NCI-H345 treated with DMSO at 0.1 percent for 48 hours (cell line): ENCODE measurements at regions not wholly inside any gene's neighbourhood (a gene's known extent, or its start where the extent isn't known, plus 50 kb on each side); places are given as distances from the start of the nearest gene placed in this dataset.

Experiments used
- DNase-seq: peaks from one replicate; lab custom pipeline; 2025; ENCODE audit not compliant: unreplicated experiment; lab: John Stamatoyannopoulos, UW

DNA sequence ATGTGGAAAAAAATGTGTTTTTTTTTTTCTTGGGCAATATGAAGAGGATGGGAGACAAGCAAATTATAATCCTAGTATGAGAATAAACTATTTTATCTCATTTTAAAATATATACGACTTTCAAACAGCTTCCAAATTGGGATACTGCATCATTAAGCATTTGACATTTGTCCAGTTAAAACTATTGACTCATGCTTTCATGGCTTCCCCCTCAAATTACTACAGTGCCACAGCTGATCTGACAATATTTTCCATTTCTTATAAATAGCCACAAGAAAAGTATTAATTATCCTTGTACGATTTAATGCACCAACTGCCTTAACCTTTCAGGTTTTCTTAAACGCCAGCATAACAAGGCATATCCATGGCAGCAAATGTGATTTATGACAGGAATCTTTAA lies 1134.8 kb upstream of the ZEB2 start:
- no peak for DNase-seq

DNA sequence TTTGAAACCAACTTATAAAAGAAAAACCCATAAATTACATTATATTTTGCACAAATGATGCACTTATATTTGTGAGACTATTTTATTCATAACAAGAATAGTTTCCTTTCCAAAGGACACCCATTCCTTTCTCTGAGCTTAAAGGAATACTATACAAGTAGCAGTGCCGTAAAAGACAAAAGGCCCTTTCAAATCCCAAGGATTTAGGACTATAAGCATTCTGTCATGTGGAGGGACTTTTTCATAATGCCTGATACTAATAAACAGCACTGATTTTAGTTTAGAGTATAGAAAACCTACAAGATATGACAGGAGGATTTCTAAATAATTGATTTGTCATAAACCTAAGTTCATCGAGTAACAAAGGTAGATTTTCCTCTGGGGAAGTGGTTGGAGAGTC lies 1134.2 kb upstream of the ZEB2 start:
- no peak for DNase-seq

DNA sequence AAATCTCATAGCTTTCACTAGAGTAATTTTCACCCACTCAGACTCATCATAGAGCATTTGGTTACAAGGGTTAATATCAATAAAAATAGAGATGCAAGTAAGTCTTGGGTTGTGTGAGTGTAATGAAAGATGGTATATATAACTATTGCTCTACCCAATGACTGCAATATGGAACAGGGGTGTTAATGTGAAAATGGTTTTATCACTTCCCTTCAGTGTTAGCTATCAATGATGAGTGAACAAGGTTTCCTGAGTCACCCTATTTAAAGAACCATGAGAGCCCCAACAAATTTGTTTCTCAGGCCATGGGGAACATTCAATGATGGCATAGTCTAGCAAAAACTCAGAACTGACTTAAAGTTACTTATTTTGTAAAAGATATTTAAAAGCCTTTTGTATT lies 1133.6 kb upstream of the ZEB2 start:
- DNase-seq: no peak

DNA sequence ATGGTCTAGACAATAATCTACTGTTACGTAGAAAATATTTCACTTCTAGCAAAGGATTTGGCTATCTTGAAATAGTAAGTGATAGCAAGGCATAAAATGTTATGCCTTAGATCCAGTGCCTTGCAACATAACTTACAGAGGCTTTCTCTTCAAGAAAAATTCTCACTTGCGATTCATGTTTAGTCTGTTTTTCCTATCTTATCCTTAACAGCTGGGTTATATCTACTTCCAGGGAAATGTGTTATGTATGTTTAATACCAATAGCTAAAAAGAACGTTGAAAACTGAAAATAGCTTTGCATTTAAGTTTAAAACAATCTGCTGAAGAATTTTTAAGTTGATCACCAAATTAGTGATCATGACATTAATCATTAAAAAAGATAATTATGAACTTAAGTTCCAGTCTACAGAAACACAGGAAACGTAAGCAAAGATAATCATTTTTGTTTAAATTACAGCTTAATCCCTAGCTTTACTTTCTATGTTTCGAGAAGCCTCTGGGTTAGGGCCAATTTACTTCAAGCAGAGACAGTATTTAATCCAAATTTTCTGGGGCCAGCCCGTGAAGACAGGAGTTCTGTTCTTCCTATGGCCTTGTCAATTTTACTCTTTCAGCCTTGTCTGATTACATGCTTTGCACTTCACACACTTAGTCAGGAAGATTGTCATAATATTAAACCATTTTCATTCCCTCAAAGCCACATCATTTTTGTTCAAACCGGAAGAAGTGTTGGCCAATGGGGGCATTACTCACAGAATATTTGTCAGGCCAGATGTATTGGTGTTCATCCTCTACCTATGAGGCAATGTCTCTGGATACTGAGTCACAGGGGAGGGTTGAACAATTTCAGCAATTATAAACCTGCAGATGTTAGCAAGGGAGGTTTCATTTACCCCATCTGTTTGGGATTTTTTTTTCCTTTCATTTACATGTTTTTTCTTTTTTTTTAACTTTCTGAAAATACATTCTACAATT lies 1132.9 kb upstream of the ZEB2 start:
- no peak for DNase-seq

DNA sequence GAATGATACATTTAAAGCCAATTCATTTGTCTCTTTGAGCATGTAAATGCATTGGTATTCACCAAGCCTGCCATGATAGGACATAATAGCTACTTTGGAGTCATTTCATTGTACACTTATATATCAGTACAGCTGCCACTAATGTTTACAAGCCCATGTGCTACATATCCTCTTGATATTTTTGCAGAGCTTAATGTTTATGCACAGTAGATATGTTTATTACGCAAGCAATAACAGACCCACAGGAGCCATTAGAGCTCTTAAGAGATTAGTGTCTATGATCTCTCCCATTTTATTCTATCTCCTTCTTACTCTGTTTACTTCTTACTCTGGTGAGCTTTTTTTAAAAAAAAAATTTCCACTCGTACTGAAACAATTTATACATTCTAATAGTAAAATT lies 1132.1 kb upstream of the ZEB2 start:
- no peak for DNase-seq

DNA sequence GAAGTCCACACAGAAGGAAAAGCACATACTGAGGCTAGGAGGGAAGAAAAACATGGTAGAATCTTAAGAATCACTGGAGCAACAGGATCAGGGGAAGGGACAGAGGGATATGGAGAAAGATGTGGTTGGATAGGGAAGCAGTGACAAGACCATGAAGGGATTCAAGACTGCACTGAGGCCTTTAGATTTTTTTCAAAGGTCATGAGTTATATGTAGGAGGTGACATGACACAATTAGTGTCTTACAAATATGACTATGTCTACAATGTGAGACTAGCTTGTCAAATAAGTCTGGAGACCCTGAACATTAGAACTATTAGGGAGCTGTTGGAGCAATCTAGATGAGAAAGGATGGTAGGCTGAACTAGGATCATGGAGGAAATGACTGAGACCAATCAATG lies 1130.3 kb upstream of the ZEB2 start:
- no peak for DNase-seq

DNA sequence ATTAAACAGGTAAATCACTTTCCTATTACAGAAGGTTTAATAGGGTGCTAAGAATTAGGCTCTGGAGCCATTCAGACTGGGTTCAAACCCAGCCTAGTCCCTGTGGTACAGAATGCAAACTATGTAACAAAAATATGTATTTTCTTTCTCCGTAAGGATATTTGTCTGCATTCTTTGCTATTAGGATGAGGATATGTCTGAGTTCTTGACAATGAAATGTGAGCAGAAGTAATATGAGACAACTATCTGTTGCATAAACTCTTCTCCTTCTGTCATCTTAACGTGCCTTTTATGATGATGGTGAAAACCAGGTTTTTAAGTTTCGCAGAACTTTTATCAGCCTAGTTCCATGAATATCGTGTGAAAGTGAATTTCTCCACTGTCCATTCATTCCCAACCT lies 1129.1 kb upstream of the ZEB2 start:
- no peak for DNase-seq

DNA sequence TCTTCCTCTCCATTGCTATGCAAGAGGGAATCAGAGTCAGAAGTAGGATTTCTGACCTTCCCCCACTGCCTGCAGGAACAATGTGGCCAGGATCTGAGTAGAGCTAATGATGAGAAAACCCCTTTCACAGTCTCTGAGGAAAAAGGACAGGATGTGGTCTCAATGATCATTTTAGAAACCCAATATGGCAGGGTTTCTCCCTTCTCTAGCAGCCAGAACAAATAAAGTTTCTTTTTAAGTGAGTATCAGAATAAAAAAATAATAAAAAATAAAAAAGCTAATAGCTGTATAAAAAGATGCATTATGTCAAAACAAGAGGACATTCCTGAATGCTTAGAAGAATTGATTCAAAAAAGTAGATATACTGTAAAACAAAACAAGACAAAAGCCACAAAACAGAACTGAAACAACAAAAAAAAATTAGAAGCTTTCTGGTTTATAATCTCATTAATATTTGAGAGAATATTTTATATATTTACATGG lies 1124.9 kb upstream of the ZEB2 start:
- DNase-seq: no peak

DNA sequence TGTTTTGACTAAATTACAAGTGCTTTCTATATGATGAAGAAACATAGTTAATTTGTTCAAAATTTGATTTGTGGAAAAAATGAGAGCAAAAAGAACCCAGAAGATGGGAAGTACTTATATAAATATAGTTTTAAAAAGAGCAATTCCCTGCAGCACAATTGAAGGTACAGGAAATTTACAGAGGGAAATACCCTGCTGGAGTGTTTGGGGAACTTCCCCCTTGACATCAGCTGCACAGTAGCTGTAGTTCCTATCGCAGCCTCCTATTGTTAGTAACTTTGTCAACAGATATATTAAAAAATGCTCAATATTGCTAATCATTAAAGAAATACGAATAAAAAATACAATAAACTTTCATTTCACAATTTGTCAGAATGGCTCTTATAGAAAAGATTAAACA lies 1118.8 kb upstream of the ZEB2 start:
- no peak for DNase-seq

DNA sequence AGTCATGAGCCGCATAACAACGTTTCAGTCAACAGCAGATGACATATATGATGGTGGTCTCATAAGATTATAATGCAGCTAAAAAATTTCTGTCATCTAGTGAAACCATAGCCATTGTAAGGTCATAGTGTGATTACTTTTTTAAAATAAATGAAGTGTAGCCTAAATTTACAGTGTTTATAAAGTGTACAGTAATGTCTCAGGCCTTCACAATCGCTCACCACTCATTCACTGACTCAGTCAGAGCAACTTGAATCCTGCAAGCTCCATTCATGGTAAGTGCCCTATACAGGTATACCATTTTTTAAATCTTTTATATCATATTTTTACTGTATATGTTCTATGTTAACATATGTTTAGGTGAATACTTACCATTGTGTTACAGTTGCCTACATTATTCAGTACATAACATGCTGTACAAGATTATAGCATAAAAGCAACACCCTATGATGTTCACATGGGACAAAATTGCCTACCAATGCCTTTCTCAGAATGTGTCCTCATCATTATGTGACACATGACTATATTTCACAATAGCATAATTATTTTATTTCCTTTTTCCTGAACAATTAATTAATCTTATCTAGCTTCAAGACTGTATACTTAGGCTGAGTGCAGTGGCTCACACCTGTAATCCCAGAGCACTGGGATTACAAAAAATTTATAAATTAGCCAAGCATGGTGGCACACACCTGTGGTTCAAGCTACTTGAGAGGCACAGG lies 1115.9 kb upstream of the ZEB2 start:
- no peak for DNase-seq

DNA sequence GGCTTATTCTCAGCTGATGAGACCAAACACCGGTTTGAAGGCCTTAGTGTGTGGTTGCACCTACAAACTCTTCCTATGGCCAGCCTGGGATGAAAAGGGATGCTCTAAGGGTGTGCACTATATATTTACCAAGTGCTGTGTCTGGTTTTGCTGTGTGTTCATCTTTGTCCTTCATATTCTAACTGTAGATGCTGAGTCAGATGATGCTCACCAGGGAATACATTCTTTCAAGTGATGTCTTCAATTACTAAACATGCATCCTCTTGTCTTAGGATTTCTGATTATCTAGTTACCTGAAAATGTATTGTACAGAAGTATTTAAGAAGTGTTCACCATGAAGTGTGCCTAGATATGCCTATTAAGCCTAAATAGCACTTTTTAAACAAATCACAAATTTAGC lies 1111.6 kb upstream of the ZEB2 start:
- no peak for DNase-seq

DNA sequence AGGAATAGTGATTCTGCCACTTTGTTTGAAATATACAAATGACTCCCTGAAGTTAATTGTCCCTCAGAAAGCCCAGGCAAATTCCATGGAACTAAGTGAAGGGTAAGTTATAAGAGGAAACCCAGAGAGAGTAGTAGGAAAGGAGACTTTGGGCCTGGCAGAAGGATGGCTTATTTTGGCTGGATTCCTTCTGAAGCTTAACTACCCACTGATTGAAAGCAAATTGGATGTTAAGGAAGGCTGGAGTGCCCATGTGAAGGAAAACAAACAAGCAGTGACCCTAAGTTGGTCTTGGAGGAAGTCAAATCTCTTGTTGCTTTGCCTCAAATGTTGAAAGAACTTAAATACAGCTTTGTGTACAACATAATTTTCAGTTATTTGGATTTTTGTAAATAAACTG lies 1106.4 kb upstream of the ZEB2 start:
- no peak for DNase-seq

DNA sequence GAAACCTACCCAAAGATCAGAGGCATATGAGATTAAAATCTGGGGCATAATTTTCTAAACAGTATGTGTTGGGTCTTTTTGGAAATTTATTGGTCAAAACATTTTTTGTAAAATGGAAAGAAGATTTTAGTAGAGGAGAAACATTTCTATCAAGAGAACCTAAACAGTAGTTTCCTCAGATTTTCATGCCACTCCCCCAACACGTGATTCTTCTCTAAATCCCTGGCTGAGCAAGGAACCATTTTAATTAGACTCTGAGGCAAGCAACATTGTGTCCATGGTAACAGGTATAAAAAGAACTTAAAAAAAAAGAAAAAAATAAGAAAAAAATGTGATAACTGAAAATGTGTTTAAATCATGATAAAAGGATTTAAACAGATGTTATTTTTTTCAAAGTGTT lies 1105.2 kb upstream of the ZEB2 start:
- no peak for DNase-seq

DNA sequence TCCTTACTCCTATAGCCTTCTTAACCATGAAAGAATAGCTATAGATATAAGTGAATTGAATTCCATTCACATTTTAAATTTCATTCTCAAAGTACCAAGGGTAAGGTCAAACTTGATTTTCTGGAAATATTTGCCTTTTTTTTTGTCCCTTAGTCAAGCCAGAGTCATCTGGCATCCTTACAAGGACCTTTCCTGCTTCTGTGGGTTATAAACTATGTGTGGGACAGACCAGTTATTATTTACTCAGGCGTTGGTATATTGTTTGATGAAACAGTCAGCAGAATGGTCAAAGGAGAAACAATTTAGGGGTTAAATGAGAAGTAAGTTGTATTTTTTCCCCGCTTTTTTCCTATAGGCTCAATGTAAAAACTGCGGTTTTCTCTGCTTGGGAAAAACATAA lies 1103.2 kb upstream of the ZEB2 start:
- DNase-seq: no peak

DNA sequence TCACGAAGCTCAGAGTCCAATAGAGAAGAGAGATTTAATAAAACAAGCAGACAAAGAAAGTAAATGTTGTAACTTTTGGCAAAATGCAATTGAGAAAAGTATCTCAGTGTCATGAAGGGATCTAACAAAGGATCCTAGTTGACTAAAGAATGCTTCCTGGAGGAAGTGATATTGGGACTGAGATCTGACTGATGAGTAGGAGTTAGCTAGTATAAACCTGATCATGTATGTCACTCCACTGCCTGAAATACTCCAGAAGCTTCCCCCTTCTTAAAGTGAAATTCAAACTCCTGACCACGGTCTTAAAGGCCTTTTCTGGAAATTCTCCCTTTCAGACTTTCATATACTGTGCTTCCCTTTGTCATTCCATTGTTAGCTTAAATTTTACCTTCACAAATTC lies 1102.4 kb upstream of the ZEB2 start:
- DNase-seq: no peak

DNA sequence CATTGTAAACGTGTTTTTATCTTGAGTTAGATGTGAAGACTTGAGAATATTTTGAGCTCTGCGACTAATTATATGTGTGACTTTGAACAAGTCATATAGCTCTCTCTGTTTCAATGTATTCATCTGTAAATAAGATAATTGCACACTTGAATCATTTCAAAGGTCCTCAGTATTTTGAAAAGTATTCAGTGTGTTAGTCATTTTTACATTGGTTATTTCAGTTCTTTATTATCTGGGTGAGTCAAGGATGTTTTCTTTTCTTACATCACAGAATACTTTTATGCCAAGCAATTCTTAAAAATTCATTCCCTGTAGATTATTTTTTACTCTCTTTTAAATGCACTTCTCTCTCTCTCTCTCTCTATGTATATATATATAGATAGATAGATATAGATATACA lies 1098.0 kb upstream of the ZEB2 start:
- no peak for DNase-seq

DNA sequence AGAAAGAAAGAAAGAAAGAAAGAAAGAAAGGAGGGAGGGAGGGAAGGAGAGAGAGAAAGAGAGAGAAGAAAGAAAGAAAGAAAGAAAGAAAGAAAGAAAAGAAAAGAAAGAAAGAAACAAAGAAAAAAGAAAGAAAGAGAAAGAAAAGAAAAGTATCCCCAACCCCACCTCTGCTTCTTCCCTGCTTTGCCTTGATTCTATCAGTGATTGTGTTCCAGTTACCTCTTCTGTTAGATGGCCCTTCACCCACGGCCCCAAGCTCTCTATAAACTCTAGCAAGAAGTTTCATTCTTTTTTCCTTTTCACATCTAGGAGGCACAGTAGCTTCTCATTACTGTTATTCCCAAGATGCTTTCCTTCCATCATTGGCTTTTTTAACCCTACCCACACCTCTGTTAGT lies 1097.5 kb upstream of the ZEB2 start:
- DNase-seq: no peak

DNA sequence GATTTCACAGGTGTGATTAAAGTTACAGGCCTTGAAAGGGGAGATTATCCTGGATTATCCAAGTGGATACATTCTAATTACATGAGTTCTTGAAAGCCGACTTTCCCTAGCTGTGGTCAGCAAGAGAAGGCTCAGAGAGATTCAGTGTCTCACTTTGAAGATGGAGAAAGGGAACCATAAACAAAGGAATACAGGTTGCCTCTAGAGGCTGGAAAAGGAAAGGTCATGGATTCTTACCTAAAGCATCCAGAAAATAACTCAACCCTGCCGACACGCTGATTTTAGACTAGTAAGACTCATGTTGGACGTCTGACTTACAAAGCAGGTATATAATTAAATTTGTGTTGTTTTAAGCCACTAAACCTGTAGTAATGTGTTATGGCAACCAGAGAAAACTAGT lies 1095.7 kb upstream of the ZEB2 start:
- no peak for DNase-seq

DNA sequence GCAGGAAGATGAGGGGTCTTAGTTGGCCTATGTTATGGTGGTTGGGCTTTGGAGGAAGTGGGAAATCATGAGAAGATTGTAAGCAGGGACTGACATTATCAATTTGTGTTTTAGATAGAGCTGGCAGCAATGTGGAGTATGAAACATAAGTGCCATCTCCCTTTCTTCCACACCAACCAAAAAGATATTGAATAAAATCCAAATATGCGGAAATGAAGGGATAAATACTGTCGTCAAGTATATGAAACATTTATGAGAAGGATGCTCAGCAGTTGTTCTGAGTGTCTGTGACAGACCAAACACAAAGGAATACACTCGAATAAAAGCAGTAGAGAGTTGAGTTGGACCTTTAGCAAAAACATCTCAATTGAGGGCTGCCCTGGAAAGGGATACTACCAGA lies 1090.0 kb upstream of the ZEB2 start:
- DNase-seq: no peak

DNA sequence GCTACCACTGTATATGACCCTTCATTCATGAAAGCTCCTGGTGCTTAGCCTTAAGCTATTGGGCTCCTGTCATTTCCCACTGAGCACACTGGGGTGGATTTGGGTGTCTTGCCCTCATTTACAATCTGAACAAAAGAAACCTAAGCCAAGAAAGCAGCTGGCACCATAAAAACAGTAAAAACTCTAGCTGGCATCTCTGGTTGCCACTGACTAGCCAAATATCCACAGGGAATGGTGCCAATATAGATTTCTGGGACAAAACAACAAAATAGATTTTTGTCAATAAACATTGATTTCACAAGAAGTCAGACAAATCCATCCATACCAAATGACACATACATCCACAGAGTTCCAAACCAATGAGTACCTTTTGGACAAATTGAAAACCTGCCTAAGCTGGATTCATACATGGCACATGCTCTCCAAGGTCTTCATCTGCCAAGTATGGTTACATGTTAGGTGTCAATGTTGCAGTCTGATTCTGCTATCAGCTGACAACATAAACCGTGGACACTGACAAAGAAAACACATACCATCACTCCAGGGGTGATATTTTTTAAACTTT lies 1081.5 kb upstream of the ZEB2 start:
- peak; percentile 14 for DNase-seq

DNA sequence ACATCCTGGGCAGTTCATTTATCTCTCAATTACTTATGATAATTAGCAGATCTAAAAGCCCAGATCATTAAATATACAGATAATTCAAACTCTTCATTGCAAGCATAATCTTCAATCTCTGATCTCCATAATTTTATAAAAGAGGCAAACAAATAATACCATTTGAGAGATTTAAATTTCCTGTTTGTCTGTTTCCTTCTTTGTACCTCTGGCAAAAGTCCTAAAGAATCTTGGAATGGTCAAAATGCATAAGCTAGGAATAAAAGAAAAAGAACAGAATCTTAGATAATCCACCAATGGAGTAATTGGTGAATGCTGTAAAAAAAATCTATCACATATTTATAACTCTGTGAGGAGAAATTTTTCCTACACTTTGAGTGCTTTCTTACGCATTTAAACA lies 1080.9 kb upstream of the ZEB2 start:
- DNase-seq: no peak

DNA sequence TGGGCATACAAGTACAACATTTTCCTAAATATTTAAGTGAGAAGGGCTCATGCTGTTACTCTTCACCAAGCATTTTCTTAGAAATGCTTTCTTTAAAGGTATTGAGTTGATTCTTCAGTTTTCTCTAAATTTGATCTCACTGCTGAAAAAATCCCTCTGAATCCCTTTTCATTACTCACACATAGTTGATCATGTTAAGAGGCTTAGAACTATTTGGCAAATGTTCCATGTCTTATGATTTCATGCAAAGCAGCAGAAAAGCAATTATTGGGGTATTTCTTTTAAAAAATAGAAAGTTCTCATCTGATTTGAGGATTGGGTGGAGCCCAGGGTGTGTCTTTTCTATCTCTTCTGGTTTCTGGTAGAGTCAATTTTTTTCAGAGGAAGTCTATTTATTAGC lies 1079.8 kb upstream of the ZEB2 start:
- DNase-seq: no peak
